Activated T-helper 2 cell treated with anti-CD3 and anti-CD28 coated beads, Interferon-gamma antibody, Interleukin-2, Interleukin-4, amounts not matched to agents 10 μg/mL and 5 μg/mL and 100 μg/mL, durations not matched to agents 14 hours and 24 hours and 36 hours (primary cell): ENCODE measurements at regions not wholly inside any gene's neighbourhood (a gene's known extent, or its start where the extent isn't known, plus 50 kb on each side); places are given as distances from the start of the nearest gene placed in this dataset.

Experiments
- DNase-seq: peaks from one replicate; pipeline ENCODE4 v3.0.0; 2021; ENCODE audit warnings: low spot score
- H3K27ac Mint-ChIP-seq: one replicate; pipeline ENCODE4 v1.8.0; 2021; ENCODE audit warnings: mixed read lengths
- H3K27me3 Mint-ChIP-seq: one replicate; pipeline ENCODE4 v1.8.0; 2021; ENCODE audit warnings: low read depth, mixed read lengths
- H3K36me3 Mint-ChIP-seq: one replicate; pipeline ENCODE4 v1.8.0; 2021; ENCODE audit warnings: low read depth, mixed read lengths
- H3K4me1 Mint-ChIP-seq: one replicate; pipeline ENCODE4 v1.8.0; 2021; ENCODE audit warnings: low read depth, mixed read lengths
- H3K4me3 Mint-ChIP-seq: one replicate; pipeline ENCODE4 v1.8.0; 2021; ENCODE audit warnings: low read depth, mild to moderate bottlenecking, moderate library complexity, mixed read lengths
- H3K9me3 Mint-ChIP-seq: one replicate; pipeline ENCODE4 v1.8.0; 2021; ENCODE audit warnings: mixed read lengths
- intact Hi-C: fragments of 100-400 bp; cut with micrococcal nuclease; formaldehyde crosslinking; loops from one replicate; pipeline ENCODE4 v1.15.1; 2023

DNA sequence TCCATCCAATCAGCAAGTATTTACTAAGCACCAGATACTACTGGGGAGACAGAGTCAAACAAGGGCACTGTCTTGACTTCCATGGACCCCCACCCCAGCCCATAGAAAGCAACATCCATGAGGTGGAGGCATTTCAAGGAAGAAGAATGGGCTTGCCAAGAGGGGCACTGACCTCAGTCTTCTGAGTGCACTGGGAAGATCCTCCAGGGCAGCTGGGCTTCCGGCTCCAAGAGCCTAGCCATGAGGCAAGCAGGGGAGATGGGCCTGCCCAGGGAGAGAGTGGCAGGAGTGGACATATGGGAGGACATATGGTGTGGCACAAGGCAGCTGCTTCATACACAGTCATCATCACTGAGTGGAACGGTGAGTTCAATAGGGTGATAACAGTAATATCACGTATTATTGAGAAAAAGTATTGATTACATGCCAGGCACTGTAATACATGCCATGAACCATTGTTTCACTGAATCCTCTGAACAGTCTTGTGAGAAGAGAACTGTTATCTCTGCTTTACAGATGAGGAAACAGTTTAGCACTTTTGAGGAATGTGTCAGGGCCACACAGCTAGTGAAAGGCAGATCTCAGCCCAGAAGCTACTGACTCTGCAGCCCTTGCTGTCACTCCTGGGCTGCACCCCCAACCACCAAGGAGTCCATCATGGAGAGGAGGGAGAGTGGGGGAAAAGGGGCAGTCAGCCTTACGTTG lies 331.7 kb upstream of the ZMIZ1 start:
- DNase-seq, result no peak
- intact Hi-C loops, result no loop called here
- Mint-ChIP-seq H3K27me3 (no peaks in the 10 kb centered on the region), H3K36me3 (no peaks in the 10 kb centered on the region), H3K4me1 (no peaks in the 10 kb centered on the region), H3K4me3 (no peak overlapping the region), H3K9me3 (no peaks in the 10 kb centered on the region), H3K27ac (no peak overlapping the region)

DNA sequence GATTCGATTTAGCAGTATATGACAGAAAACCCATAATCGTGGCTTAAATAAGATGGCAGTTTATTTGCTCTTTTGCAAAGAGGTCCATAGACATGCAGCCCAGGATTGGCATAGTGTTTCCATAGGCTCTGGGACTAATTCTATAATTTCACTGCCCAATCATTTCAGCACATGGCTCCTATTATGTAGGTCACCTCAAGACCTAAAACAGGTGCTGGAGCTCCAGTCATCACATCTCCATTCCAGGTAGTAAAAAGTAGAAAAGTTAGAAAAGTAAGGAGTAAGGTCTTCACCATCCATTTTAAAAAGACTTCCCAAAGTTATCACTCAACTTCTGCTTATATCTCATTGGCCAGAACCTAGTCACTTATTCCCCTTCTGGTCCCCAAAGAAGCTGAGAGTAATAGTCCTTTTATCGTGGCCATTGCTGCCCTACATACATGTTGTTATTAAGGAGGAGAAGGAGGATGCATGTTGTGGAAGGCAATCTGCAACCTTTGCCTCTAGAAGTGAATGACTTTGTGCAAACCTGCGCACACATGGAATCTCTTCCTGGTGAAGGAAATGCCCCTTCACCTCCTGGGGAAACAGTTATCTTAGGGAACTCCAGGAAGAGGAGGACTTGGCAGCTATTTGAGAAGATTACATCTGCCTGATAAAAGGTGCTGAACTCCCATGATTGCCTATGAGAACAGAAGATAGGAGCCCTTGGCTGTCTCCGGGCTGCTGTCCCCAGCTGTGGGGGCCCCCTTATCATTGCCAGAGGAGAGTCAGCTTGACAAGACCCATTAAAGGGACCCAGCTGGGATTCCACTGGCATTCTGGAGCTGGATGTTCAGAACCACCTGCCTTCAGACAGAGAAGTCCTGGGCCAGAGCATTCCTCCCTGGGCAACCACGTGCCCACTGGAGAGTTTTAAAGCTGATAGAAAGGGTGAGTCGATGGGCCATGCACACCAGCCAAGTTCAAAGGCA lies 330.6 kb upstream of the ZMIZ1 start:
- DNase-seq, result no peak
- H3K9me3 Mint-ChIP-seq, result no peaks in the 10 kb centered on the region
- H3K27ac Mint-ChIP-seq, result no peak overlapping the region
- no peaks in the 10 kb centered on the region for H3K36me3 Mint-ChIP-seq
- intact Hi-C loops, result no loop called here
- no peaks in the 10 kb centered on the region for H3K4me1 Mint-ChIP-seq
- no peak overlapping the region for H3K4me3 Mint-ChIP-seq
- no peaks in the 10 kb centered on the region for H3K27me3 Mint-ChIP-seq

DNA sequence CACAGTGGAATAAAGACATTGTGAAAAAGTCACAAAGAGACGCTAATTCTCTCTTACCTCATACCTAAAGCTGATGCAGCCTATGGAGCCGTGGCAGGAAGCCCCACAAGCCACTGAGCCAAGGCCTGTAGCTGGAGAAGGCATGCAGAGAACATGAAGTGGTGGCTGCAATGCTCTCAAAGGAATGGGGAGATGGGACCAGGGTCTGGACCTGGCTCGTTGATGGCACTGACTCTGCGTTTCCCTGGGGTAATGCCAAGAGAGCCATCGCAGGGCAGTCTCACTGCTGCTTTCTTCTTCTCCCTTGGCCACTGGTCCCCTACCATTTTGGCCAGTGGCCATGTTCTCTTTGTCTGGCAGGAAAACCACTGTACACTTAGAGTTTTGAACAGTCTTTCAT lies 329.9 kb upstream of the ZMIZ1 start:
- Mint-ChIP-seq H3K4me3 (no peak overlapping the region), H3K36me3 (no peaks in the 10 kb centered on the region), H3K27me3 (no peaks in the 10 kb centered on the region), H3K9me3 (no peaks in the 10 kb centered on the region), H3K27ac (no peak overlapping the region), H3K4me1 (no peaks in the 10 kb centered on the region)
- DNase-seq, result no peak
- intact Hi-C loops, result no loop called here

DNA sequence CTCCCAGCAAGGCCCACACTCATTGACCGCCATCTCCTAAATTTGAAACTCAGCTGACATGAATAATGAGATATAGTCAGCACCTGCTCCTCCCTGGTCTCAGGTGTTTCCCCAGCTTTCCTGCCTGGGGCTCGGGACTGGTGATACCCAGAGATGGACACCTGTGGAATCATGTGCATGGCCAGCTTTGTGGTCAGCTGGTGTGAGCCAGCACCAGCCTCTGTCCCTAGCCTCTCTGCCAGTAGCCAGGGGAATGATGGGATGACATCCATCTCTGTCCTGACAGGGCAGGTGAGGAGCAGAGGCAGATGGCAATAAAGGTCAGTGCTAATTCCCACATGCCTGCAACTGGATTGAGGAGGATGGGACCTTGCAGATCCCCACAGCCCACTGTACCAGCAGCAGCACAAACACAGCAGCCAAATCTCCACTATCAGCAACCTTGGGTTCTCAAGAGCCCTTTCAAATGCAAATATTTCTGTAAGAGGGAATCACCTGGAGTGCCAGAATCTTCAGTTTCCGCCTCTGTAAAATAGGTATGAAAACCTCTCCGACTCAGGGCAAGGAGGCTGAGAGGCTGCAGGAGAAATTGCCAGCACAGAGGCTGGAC lies 329.2 kb upstream of the ZMIZ1 start:
- no peak overlapping the region for H3K27ac Mint-ChIP-seq
- DNase-seq, result no peak
- no peaks in the 10 kb centered on the region for H3K36me3 Mint-ChIP-seq
- H3K4me3 Mint-ChIP-seq, result no peak overlapping the region
- intact Hi-C loops, result no loop called here
- H3K4me1 Mint-ChIP-seq, result no peaks in the 10 kb centered on the region
- no peaks in the 10 kb centered on the region for H3K27me3 Mint-ChIP-seq
- H3K9me3 Mint-ChIP-seq, result no peaks in the 10 kb centered on the region

DNA sequence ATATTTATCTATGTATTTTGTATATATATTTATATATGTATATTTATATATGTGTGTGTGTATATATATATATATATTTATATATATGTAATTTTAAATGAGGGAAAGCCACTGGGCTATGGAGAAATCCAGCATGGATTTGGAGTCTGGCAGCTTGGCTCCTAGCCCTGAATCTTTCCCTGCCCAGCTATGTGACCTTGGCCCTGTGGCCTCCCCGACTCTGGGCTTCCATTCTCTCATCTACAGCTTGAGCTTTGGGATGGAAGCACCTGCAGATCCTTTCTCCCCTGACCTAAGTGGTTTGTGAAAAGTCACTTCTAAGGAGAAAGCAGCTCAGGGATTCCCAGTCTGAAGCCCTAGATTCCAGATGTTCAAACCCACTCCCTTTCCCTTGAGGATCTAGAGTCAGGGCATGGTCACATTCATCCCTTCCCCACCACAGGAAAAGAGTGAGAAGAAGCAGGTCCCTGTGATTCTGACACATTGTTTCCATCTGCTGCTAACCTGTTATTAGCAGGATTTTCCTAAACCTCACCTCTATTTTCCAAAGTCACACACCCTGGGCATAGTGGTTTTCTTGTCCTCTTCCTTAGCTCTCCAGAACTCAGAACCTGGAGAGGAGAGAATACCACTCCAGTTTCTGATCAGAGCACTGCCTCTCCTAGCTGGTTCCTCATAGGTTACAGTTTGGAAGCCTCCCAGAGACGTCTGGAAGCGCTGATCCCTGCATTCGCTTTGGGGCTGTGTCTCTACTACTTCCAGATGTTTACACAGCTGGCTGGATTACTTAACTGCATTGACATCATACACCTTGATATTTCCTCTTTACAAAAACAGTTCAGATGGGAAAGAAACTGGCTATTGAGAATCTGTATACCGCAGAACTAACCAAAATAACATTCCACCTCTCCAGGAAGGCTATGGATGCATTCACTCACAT lies 327.5 kb upstream of the ZMIZ1 start:
- Mint-ChIP-seq H3K4me3 (no peak overlapping the region), H3K9me3 (no peaks in the 10 kb centered on the region), H3K27me3 (no peaks in the 10 kb centered on the region), H3K36me3 (no peaks in the 10 kb centered on the region), H3K4me1 (no peaks in the 10 kb centered on the region), H3K27ac (no peak overlapping the region)
- no peak for DNase-seq
- intact Hi-C loops, result no loop called here

DNA sequence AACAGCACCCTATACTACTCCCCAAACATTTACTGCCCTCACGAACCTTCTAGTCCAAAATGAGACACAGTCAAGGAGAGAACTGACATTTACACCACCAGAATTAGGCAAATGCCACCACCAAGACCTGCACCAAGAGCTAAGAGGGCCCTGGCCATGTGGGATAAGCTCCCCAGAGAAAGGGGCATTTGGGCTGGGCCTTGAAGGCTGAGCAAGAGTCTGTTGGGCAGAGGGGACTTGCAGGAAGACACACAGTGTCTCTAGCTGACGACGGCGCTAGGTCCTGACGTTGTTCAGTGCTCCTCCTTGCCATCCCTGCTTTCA lies 326.4 kb upstream of the ZMIZ1 start:
- intact Hi-C loops, result no loop called here

DNA sequence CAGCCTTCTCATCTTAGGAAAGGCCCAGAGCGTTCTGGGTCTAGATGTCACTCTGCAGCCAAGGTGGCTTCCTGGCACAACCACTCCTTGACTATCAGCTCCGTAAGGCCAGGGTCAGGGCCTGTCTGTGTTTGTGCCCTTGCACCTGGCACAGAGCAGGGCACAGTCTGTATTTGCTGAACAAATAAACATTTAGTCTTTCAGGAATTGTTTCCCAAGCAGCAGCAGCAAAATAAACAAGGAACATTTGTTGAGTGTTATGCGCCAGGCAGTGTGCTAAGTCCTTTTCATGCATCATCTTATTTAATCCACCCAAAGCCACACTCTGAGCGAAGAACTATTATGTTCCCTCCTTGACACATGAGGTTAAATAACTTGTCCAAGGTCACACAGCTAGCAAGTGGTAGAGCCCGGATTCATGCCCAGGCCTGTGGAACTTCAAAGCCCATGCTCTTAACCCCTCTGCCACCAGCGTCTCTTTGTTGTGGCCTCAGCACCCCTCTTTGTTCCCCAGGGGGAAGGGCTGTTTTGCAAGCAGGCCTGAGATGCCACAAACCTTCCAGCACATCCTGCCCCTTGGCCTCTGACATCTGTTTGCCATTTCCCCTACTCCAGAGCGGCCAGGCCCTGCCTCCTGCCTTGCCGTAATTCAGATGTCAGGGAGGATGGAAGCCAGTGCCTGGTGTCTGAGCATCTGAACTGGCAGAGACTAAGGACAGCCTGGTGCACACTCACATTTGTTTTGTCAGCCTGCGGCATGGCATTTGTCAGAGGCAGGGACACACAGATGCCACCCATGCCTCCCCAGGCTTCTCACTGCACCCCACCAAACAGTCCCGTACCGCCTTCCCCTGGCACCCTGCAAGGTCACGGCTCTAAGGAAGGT lies 325.8 kb upstream of the ZMIZ1 start:
- Mint-ChIP-seq H3K4me3 (no peak overlapping the region), H3K4me1 (no peaks in the 10 kb centered on the region), H3K36me3 (no peaks in the 10 kb centered on the region), H3K9me3 (no peaks in the 10 kb centered on the region), H3K27me3 (no peaks in the 10 kb centered on the region), H3K27ac (no peak overlapping the region)
- intact Hi-C loops, result no loop called here
- no peak for DNase-seq

More for the DNA sequence above, 326.4 kb upstream of the ZMIZ1 start:
- Mint-ChIP-seq H3K4me3 (no peak overlapping the region), H3K36me3 (no peaks in the 10 kb centered on the region), H3K27ac (no peak overlapping the region), H3K4me1 (no peaks in the 10 kb centered on the region), H3K9me3 (no peaks in the 10 kb centered on the region), H3K27me3 (no peaks in the 10 kb centered on the region)
- no peak for DNase-seq

DNA sequence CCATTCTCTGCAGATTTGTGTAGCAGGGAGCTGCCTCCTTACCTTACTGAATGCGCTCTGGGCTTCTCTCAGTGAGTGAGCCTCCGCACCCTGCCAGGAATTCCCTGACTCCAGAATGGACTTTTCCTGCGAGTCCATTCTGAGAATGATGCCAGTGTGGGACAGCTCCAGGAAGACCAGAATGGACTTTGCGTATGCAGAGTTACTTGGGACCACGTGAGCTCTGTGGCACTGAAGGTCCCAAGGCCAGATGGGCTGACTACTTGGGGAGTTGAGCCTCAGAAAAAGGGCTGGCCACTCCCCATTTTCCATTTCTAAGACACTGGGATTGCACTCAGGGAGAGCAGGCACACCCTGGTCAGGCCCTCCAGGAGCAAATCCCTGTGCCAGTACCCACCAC lies 324.7 kb upstream of the ZMIZ1 start:
- no peak for DNase-seq
- no peak overlapping the region for H3K4me3 Mint-ChIP-seq
- intact Hi-C loops, result no loop called here

DNA sequence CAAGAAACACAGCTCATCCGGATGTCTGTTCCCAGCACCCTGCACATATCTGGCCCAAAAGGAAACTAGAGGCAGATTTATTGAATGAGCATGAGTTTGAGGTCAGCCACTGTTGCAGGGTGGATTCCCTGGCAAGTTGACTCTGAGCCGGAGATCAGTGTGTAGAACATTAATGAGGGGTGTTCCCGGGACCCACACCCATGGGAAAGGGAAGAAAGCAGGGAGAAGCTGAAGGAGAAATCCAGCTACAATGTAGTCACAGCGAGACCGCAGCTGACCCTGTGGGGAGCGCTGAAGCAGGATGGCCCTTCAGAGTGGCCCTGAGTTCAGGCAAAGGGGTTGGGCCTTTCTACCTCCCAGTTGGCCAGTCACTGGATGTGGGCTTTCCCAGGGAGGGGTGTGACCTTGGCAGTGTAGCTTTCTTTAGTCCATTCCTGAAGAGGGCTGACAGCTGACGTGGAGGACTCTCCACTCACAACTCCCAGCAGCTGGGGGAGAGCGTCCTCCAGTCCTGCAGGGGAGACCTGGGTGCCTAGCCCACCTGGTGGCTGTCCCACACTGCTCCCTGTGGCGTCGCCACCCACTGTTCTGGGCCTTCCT lies 324.2 kb upstream of the ZMIZ1 start:
- intact Hi-C loops, result no loop called here
- no peaks in the 10 kb centered on the region for H3K4me1 Mint-ChIP-seq
- H3K4me3 Mint-ChIP-seq, result no peak overlapping the region
- H3K36me3 Mint-ChIP-seq, result no peaks in the 10 kb centered on the region
- no peaks in the 10 kb centered on the region for H3K27me3 Mint-ChIP-seq
- DNase-seq, result no peak
- H3K9me3 Mint-ChIP-seq, result no peaks in the 10 kb centered on the region
- H3K27ac Mint-ChIP-seq, result no peak overlapping the region

More for the DNA sequence above, 324.7 kb upstream of the ZMIZ1 start:
- no peaks in the 10 kb centered on the region for H3K9me3 Mint-ChIP-seq
- H3K27ac Mint-ChIP-seq, result no peak overlapping the region
- no peaks in the 10 kb centered on the region for H3K27me3 Mint-ChIP-seq
- H3K4me1 Mint-ChIP-seq, result no peaks in the 10 kb centered on the region
- no peaks in the 10 kb centered on the region for H3K36me3 Mint-ChIP-seq

DNA sequence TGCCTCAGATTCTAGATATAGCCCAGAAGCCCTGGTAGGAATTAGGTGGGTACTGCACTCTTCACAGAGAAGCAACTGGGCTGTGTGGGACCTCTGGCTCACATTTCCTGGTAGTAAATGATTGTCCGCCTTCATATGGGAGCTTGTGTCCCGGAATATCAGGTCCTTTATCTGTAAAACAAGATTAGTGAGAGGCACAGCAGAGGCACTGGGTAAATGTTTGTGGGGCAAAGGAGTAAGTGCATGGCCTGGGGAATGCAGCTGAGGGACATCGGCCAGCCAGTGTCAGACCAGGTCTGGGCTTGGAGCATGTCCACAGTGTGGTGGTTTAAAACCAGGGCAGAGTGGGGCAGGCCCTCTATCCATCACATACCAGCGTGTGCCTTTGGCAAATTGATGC lies 323.3 kb upstream of the ZMIZ1 start:
- intact Hi-C loops, result no loop called here
- no peak overlapping the region for H3K27ac Mint-ChIP-seq
- no peaks in the 10 kb centered on the region for H3K9me3 Mint-ChIP-seq

DNA sequence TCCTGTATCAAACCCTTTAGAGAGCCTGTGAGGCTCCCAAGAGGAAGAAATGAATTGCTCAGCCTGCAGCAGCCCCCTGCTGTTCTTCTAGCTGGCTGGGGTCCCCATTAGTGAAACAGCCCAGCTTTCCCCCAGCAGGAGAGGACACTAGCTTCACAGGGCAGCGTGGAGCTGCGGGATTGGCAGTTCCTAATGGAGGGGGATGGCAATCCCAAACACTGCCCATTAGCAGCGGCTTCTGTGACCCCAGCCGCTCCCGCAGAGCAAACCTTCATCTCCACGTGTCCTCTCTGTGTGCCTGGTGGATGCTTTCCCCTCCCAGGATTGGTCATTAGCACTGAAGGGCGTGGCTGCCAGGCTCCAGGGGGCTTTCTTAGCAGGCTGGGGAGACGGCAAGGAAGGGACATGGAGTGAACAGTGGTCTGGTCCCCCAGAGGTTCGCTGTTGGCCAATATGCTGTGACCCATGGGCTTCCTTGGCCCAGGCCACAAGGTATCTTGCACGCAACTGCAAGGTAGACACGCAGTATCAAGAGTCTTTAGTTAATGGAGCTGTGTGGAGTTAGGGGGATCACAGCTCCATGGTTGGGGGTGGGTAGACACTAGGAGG lies 322.5 kb upstream of the ZMIZ1 start:
- Mint-ChIP-seq H3K4me3 (no peak overlapping the region), H3K36me3 (no peaks in the 10 kb centered on the region), H3K9me3 (no peaks in the 10 kb centered on the region), H3K4me1 (peaks cover 1% of the 10 kb centered on the region), H3K27ac (no peak overlapping the region), H3K27me3 (no peaks in the 10 kb centered on the region)
- DNase-seq, result no peak
- intact Hi-C loops, result no loop called here

More for the DNA sequence above, 323.3 kb upstream of the ZMIZ1 start:
- no peaks in the 10 kb centered on the region for H3K36me3 Mint-ChIP-seq
- peaks cover 1% of the 10 kb centered on the region for H3K4me1 Mint-ChIP-seq
- H3K27me3 Mint-ChIP-seq, result no peaks in the 10 kb centered on the region
- H3K4me3 Mint-ChIP-seq, result no peak overlapping the region
- DNase-seq, result no peak
